ENCODE measurements at regions not wholly inside any gene's neighbourhood (a gene's known extent, or its start where the extent isn't known, plus 50 kb on each side); places are given as distances from the start of the nearest gene placed in this dataset.
"Not testable (repeated sequence)": the region's sequence is repeated elsewhere in the genome, so short reads cannot be mapped to it uniquely, and the experiment has no call there.

GRCh38 chr2:13791019-13791547 lies 841.4 kb upstream of the LRATD1 start:
- no peak for DNase-seq

- no peak for DNase-seq
Observed at GRCh38 chr2:13806539-13806938, 826.0 kb upstream of the LRATD1 start.

- DNase-seq: no peak
Observed at GRCh38 chr2:13813236-13813635, 819.3 kb upstream of the LRATD1 start.

GRCh38 chr2:13818002-13818401 lies 814.5 kb upstream of the LRATD1 start:
- no peak for DNase-seq

DNA sequence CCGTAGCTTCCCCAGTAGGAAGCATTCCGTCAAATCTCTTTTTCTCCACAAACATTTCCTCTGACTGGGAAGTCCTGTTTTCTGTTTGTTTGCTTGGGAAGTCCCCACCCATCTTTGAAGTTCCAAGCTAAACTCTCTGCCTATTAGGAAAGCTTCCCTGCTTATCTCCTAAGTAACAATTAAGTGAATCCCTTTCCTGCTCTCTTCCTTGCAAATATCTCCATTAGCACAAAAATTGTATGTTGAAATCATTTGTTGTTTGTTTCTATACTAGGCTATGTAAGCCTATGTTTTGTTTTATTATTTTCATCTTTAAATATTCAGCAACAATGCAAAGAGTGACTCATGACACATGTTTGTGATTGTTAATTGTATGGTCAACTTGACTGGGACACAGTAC lies 812.6 kb upstream of the LRATD1 start:
- no peak for DNase-seq

- DNase-seq: no peak
Observed at GRCh38 chr2:13821255-13821880, 811.1 kb upstream of the LRATD1 start.

DNA sequence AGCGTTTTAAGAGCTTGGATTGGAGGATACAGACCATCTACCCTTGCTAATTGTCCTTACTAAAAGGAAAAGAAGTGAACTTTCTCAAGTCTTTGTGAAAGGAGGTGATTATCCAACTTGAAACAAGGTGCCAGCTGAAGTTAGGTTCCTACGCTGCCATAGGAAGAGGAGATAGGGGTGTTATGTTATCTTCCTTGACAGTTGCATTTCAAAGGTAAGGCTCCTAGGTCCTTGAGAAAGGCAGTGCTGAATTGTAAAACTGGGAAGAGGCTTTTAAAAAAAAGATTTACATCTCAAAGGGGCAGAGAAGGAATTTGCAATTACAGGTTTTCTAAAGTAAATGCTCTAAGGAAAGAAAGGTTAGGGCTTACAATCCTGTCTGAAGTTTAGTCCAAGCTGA lies 810.2 kb upstream of the LRATD1 start:
- no peak for DNase-seq

GRCh38 chr2:13826314-13826853 lies 806.1 kb upstream of the LRATD1 start:
- DNase-seq: no peak

- no peak for DNase-seq
Observed at GRCh38 chr2:13858626-13859025, 773.9 kb upstream of the LRATD1 start.

DNA sequence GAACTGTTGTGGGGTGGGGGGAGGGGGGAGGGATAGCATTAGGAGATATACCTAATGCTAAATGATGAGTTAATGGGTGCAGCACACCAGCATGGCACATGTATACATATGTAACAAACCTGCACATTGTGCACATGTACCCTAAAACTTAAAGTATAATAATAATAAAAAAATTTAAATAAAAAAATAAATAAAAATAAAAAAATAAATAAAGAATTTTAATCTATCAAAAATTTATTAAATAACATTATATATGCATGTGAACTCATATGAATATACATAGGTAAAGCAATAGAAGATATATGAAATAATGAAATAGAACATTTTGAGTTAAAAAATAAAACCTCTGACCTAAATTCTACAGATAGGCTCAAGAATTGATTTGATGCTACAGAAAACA lies 764.2 kb upstream of the LRATD1 start:
- not testable (repeated sequence) for DNase-seq

- no peak for DNase-seq
Observed at GRCh38 chr2:13876491-13877037, 756.0 kb upstream of the LRATD1 start.

- DNase-seq: no peak
Observed at GRCh38 chr2:13877571-13877970, 754.9 kb upstream of the LRATD1 start.

DNA sequence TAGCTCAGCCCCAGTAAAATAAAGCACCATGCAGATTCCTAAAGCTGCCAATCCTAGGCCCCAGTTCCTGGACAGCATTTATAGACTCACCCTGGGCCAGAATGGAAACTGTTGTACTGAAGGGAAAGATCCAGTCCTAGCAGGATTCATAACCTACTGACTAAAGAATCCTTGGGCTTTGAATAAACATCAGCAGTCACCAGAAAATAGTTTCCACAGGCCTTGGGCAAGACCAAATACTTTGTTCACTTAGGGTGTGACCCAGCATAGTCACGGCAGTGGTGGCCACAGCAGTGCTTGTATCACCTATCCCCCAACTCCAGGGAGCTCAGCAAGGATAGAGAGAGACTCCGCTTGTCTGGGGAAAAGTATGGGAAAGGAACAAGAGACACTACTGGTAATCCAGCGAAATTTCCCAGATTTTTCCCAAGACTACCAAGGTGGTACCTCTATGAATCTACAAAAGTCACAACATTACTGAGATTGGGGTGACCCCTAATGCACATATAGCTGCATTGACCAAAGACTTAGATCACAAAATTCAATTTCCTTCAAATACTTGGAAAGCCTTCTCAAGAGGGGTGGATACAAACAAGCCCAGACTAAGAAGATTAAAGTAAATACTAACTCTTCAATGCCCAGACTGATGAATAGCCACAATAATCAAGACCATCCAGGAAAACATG lies 748.1 kb upstream of the LRATD1 start:
- no peak for DNase-seq

GRCh38 chr2:13901526-13901925 lies 731.0 kb upstream of the LRATD1 start:
- DNase-seq: no peak

- no peak for DNase-seq
Observed at GRCh38 chr2:13905831-13906230, 726.7 kb upstream of the LRATD1 start.

DNA sequence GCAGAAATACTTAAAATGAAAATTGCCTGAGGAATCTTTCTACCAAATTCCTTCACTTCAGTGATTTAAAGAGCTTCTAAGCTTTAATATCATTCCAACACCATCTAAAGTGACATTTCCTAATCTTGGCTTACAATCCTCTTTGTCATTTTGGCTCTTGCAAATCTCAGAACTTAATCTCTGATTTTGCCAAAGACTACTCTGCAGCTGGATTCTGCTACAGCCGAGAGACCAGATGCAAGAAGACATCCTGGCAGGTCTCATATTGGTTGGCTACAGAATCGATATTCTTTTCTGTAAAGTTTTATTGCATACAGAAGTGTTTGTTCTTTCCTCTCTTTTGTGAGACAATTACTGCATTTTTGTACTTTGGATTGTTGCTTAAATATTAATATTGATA lies 716.5 kb upstream of the LRATD1 start:
- no peak for DNase-seq

DNA sequence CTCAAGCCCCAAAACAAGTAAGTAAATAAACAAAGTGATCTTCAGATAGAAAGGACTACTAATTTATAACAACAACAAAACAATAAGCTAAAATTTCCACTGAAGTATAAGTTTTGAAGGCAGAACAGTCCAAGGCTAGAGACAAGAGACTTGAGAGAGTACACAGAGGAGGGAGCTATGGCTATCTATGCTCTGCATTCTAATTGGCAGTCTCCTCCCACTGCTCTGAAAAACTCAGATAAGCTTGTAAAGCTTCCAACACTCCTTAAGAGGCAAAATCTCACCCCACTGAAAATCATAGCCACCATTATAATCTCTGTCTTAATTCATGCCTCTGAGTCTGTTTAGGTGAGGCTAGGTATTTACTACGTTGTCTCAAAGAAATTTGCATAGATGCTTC lies 714.6 kb upstream of the LRATD1 start:
- DNase-seq: no peak

- no peak for DNase-seq
Observed at GRCh38 chr2:13919981-13920382, 712.5 kb upstream of the LRATD1 start.

DNA sequence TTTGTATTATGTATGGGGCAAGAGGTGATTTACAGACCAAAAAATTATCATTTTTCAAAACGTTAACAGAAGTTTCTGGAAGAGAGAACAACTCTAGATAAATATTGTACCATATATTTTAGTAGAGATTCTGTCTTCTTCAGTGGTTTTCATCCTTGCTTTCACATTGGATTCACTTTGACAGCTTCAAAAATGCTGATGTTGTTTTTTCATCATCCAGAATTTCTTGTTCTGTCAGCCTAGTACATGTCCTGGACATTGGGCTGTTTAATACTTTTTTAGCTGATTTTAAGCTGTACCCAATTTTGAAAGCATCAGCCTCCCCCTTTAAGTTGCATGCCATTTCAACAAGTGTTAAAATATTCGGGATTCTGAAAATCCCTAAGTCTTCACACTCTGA lies 711.3 kb upstream of the LRATD1 start:
- no peak for DNase-seq

DNA sequence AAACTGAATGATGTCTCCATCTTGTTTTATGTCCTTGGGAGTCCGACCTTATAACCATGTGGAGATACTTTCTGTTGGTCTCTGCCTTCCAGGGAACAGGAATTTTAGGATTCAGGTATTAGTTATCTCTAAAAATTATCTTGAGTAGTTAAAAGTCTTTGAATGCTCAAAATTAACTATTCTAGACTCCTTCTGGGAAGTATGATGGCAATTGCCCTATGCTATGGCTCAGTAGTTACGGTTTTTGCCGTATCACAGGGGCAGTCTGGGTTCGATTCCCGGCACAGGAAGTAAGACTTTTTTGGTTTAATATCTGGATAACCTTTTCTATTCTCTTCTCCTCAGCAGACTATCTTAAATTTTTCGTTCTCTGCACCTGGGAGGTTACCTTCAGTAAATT lies 708.7 kb upstream of the LRATD1 start:
- DNase-seq: no peak

DNA sequence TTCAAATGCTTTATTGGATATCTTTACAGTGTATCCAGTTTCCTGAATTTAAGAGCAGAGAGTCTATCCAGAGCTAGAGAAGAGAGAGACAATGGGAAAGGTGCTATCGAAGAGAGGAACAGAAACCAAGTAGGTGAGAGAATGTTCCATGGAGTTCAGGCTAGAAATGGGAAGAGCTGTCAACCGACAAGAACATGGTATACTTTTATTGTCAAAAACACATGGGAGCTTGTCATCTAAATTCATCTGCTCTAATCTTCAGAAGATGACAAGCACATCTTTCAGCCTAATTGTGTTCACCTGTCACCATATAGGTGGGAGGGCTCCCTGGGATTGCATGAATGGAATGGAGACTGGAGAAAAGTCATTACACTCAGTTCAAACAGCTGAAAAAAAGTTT lies 690.4 kb upstream of the LRATD1 start:
- DNase-seq: no peak

- DNase-seq: no peak
Observed at GRCh38 chr2:13950761-13951160, 681.8 kb upstream of the LRATD1 start.

DNA sequence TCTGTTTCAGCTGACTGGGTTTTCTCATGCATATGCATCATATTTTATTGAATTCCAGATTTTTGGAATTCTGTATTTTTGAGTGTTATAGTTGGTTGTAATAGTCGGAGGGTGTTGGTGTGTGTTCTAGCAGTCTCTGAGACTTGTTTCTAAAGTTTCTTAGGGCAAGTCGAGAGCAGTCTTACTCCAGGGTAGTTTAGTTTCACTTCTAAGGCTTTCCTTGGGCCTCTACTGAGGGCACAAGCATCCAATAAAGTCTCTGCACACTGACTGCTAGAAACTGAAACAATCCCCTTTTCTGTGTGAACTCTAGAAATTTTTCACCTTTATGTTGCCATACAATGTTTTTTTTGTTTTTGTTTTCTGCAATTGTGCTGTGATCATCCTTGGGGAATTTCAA lies 663.7 kb upstream of the LRATD1 start:
- DNase-seq: no peak

DNA sequence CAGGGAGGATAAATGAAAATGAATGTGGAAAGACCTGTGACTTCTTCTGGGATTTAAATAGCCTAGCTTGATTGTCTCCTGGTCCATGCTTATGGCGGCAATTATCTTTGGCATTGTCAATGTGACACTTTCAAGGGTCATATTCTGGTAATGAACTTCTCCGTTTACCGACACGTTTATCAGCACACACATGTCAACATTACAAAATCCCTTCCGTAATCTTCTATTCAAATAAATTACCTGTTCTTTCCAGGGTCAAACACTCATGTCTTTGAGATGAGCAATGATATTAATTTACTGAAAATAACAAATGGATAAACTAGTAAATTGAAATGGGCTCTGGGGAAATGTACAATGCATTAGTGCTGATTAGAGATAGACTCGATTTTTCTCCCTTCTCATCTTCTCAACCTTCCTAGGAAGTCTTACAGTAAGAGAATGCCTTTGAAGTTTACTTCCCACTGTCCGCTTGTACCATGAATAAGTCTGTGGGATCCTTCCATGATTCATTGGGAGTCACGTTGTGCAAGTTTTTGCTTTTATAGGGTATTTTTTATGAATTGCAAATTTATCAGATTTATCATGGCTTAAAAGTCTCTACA lies 646.3 kb upstream of the LRATD1 start:
- no peak for DNase-seq
